ENCODE measurements at regions not wholly inside any gene's neighbourhood (a gene's known extent, or its start where the extent isn't known, plus 50 kb on each side); places are given as distances from the start of the nearest gene placed in this dataset.

- no peak overlapping the region for H2AFZ ChIP-seq (replicated peaks; ENCODE audit: low read length, poor library complexity)
- no peaks in the 10 kb centered on the region for H3K9me1 ChIP-seq (ENCODE audit: insufficient read depth, low read length)
- no peak overlapping the region for H2BK120ac ChIP-seq (ENCODE audit: low read depth, low read length)
- peaks cover 2% of the 10 kb centered on the region; the same call in 1 of the 2 replicates for H3K4me1 ChIP-seq (ENCODE audit: control insufficient read depth, insufficient read depth, low read length)
- ATAC-seq (ENCODE audit: low read depth) (no peak), DNase-seq (no peak)
- no peak overlapping the region for H4K8ac ChIP-seq (ENCODE audit: low read depth in 2 of 2, low read length in 2 of 2)
- H3K56ac ChIP-seq (ENCODE audit: extremely low read depth, insufficient read depth, low read length): no peak overlapping the region
- no peaks in the 10 kb centered on the region for H4K20me1 ChIP-seq (ENCODE audit: insufficient read depth, low read length)
- H2BK5ac ChIP-seq (ENCODE audit: low read depth, low read length, poor library complexity, severe bottlenecking): no peak overlapping the region
- peaks cover 40% of the 10 kb centered on the region for H3K27me3 ChIP-seq (ENCODE audit: control insufficient read depth, insufficient read depth, low read length)
- H3K14ac ChIP-seq (replicated peaks; ENCODE audit: low read depth, low read length): no peak overlapping the region
- H2AK5ac ChIP-seq (ENCODE audit: low read depth, low read length): no peak overlapping the region
- intact Hi-C loops (cut with micrococcal nuclease): no loop called here
- H3K4me3 ChIP-seq (ENCODE audit: insufficient read depth, low read depth, low read length): no peak overlapping the region
- no peaks in the 10 kb centered on the region for H3K79me1 ChIP-seq (ENCODE audit: low read depth in 1 of 2, low read length in 2 of 2)
- no peaks in the 10 kb centered on the region for H3K36me3 ChIP-seq (ENCODE audit: control insufficient read depth, insufficient read depth, low read length)
- H4K91ac ChIP-seq (ENCODE audit: insufficient read depth, low read depth, low read length): no peak overlapping the region
- H3K9me3 ChIP-seq (ENCODE audit: control insufficient read depth, insufficient read depth, low read length): peaks cover 6% of the 10 kb centered on the region; the same call in 1 of the 2 replicates
- no peak overlapping the region for H3K23ac ChIP-seq (ENCODE audit: low read depth, low read length)
- H2BK15ac ChIP-seq (ENCODE audit: low read depth, low read length): no peak overlapping the region
- POLR2A ChIA-PET (ENCODE audit: unreplicated experiment): no interaction called here
- no peak overlapping the region for H2AK9ac ChIP-seq (replicated peaks; ENCODE audit: low read depth, low read length, poor library complexity)
- no peak overlapping the region for H3K4me2 ChIP-seq (ENCODE audit: low read depth, low read length)
- dilution Hi-C loops (cut with HindIII; ENCODE audit: low sequenced_read_pairs, unreplicated experiment): no loop called here
- in situ Hi-C loops (cut with MboI; ENCODE audit: low sequenced_read_pairs): no loop called here
- no peak overlapping the region for H3K18ac ChIP-seq (ENCODE audit: low read depth, low read length)
- no peak for TF ChIP-seq ELK1 (IDR thresholded peaks at IDR 0.05; ENCODE audit: borderline replicate concordance, low read depth, low read length)
- no peak for TF ChIP-seq CTCF (conservative IDR thresholded peaks at IDR 0.05; ENCODE audit: low read depth, low read length)
- no peak for TF ChIP-seq MAFK (IDR thresholded peaks at IDR 0.05; ENCODE audit: low read depth, low read length)
- no peak for TF ChIP-seq USF2 (IDR thresholded peaks at IDR 0.05; ENCODE audit: low read depth, low read length)
- TF ChIP-seq RFX5 (IDR thresholded peaks at IDR 0.05; ENCODE audit: low read depth, low read length): no peak
- TF ChIP-seq BHLHE40 (IDR thresholded peaks at IDR 0.05; ENCODE audit: low read depth, low read length): no peak
- no peak for TF ChIP-seq RAD21 (IDR thresholded peaks at IDR 0.05; ENCODE audit: low read length)
- TF ChIP-seq CEBPB (IDR thresholded peaks at IDR 0.05; ENCODE audit: low read depth, low read length): no peak
- H3K4ac ChIP-seq (ENCODE audit: low read depth, low read length): no peak overlapping the region
- no peak overlapping the region for H4K5ac ChIP-seq (ENCODE audit: low read depth, low read length)
- no CpG with 5 or more reads among the region's 3 CpGs for WGBS, 2 experiments (ENCODE audit: extremely low coverage in 2 of 2, insufficient read length in 1 of 2)
- H3K27ac ChIP-seq (ENCODE audit: insufficient read depth, low read length): no peak overlapping the region
- H2BK20ac ChIP-seq (ENCODE audit: low read depth, low read length): no peak overlapping the region
- no peak overlapping the region for H3K9ac ChIP-seq (ENCODE audit: low read depth, low read length)
- CTCF ChIA-PET: no interaction called here
- no TSS peak for BruUV-seq (replicated peaks)
Measured at GRCh38 chr15:70164156-70164900, 66.6 kb upstream of the TLE3 start.
